C4-2B (cell line): ENCODE measurements at regions not wholly inside any gene's neighbourhood (a gene's known extent, or its start where the extent isn't known, plus 50 kb on each side); places are given as distances from the start of the nearest gene placed in this dataset.

ENCODE experiments used
- CTCF ChIP-seq: fragments of 450-650 bp; conservative IDR thresholded peaks from 2 replicates; pipeline ENCODE4 v1.5.1; 2017; ENCODE audit warnings: mild to moderate bottlenecking
- ZFX ChIP-seq: fragments of 450-650 bp; IDR thresholded peaks from 2 replicates; pipeline ENCODE4 v1.6.1; 2017

- TF ChIP-seq CTCF: no peak
- TF ChIP-seq ZFX: no peak
These were observed 107.5 kb upstream of the DYRK2 start for GRCh38 chr12:67540920-67541624.
